Small intestine (tissue), 7 donors: ENCODE measurements at regions not wholly inside any gene's neighbourhood (a gene's known extent, or its start where the extent isn't known, plus 50 kb on each side); places are given as distances from the start of the nearest gene placed in this dataset.

Experiments
- DNase-seq, 2 donors: peaks; one replicate each; pipeline versions ENCODE4 v3.0.0 to v3.0.0-alpha.2; 2013
- FAIRE-seq: peaks from 2 replicates; lab custom pipeline; 2012; peaks lifted over from hg19 to GRCh38; lab: Jason Lieb, UNC
- H3K27ac ChIP-seq, 3 donors: one replicate each; pipeline ENCODE4 v1.5.1; 2013; ENCODE audit warnings: low read length in 2 of 3, mild to moderate bottlenecking in 2 of 3, control low read depth in 1 of 3, inconsistent platforms in 1 of 3, low read depth in 1 of 3, moderate library complexity in 1 of 3
- H3K27me3 ChIP-seq, 3 donors: one replicate each; pipeline ENCODE4 v1.6.1; 2013; ENCODE audit warnings: low read length in 3 of 3, inconsistent platforms in 1 of 3; ENCODE audit not compliant: control insufficient read depth in 3 of 3, insufficient read depth in 3 of 3
- H3K36me3 ChIP-seq, 3 donors: one replicate each; pipeline ENCODE4 v1.6.1; 2013; ENCODE audit warnings: low read length in 3 of 3, inconsistent platforms in 1 of 3, low read depth in 1 of 3, mild to moderate bottlenecking in 1 of 3, moderate library complexity in 1 of 3; ENCODE audit not compliant: control insufficient read depth in 3 of 3, insufficient read depth in 2 of 3
- H3K4me1 ChIP-seq, 3 donors: one replicate each; pipeline ENCODE4 v1.6.1; 2013; ENCODE audit warnings: low read length in 2 of 3, inconsistent platforms in 1 of 3, low read depth in 1 of 3, mild to moderate bottlenecking in 1 of 3, moderate library complexity in 1 of 3; ENCODE audit not compliant: control insufficient read depth in 3 of 3, insufficient read depth in 2 of 3
- H3K4me3 ChIP-seq, 3 donors: one replicate each; pipeline ENCODE4 v1.5.1; 2013; ENCODE audit warnings: low read length in 3 of 3, control low read depth in 1 of 3, inconsistent platforms in 1 of 3, low read depth in 1 of 3, mild to moderate bottlenecking in 1 of 3, moderate library complexity in 1 of 3
- H3K9me3 ChIP-seq, 2 donors: one replicate each; pipeline ENCODE4 v1.6.1; 2013; ENCODE audit warnings: low read depth in 1 of 2, low read length in 1 of 2; ENCODE audit not compliant: control insufficient read depth in 2 of 2, insufficient read depth in 1 of 2
- WGBS, 3 donors: extraction: QIAGEN DNeasy Blood & Tissue Kit; methylation state at CpG; one replicate each; pipeline ENCODE4 v1.1.7; 2013; 5-methylcytosine and 5-hydroxymethylcytosine counted together
- donor health status: healthy with polysubstance abuse.
- donor health status: control.
- donor health status: control.
- donor health status: Bipolar disorder and iron deficiency.
- donor health status: healthy.

DNA sequence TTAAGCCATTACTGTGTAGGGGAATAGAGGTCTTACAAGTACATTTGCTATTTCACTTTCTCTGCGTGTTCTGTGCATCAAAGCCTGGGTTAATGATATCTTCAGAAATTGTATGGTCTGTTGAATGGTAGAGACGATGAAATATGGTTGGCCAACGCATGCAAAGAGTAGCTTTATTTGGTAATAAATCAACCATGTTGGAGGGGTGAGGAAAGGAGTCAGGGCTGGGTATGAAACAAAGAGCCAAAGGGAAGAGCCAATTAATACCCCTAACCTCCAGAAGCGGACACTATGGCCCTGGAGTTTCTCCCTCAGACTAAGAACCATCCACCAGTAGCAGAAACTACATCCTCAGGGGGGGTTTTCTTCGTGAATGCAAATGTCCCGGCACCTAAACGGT, 1974.0 kb upstream of the WWC1 start:
- FAIRE-seq (no peak), DNase-seq (no peak)
- Histone ChIP-seq H3K4me1 (no peaks in the 10 kb centered on the region), H3K27me3 (no peaks in the 10 kb centered on the region), H3K36me3 (no peaks in the 10 kb centered on the region), H3K27ac (no peak overlapping the region), H3K9me3 (no peaks in the 10 kb centered on the region), H3K4me3 (no peak overlapping the region)
- 80 to 85% (median 83%) methylated on average over 7 of the region's 7 CpGs for WGBS, 3 donors

DNA sequence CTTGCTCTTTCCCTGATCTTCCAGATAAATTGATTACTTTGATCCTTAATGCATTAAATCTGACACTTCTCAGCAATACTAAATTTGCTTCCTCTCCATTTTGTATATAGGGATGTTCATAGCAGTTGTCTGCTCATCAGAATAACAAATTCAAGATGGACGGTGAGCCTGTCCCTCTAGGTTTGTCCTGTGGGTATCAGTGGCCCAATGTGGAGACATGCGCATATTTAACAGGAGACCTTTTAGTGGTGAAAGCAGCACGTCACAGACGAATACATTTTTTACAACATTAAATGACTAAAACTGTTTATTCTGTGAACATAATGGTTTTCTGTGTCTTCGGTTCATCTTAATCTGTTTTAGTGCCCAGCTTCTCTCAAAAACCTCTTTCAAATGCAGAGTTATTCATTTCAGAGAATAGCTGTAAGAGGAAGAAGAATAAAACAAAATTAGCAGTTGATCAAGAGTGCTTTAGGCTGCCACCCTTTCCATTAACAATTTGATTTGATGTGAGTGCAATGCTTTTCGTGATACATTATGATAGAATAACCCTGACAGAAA, 1970.4 kb upstream of the WWC1 start:
- no peak overlapping the region for H3K4me3 ChIP-seq
- DNase-seq (no peak), FAIRE-seq (no peak)
- H3K27me3 ChIP-seq, result no peaks in the 10 kb centered on the region
- 78 to 85% (median 84%) methylated on average over 6 of the region's 6 CpGs for WGBS, 3 donors
- no peaks in the 10 kb centered on the region for H3K9me3 ChIP-seq
- no peak overlapping the region for H3K27ac ChIP-seq
- H3K36me3 ChIP-seq, result no peaks in the 10 kb centered on the region
- H3K4me1 ChIP-seq, result no peaks in the 10 kb centered on the region

DNA sequence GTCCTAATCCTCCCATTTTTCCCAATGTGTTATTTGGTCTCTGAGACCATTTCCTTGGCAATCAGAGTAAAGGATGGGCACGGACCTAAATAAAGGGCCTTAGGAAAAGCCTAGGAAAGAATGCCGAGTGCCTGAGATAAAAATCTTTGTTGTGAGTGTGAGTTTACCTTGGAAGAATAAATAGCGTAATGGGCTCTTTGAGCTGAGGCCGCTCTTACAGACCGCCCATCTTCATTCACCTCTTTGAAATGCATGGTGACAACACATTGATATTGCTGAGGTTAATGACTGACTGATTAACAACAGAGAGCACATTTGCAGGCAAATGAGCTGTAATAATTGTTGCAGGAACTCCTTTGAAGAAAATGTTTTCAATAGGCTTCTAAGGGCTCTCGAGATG, 1967.1 kb upstream of the WWC1 start:
- Histone ChIP-seq H3K4me1 (no peaks in the 10 kb centered on the region), H3K27me3 (no peaks in the 10 kb centered on the region), H3K4me3 (no peak overlapping the region), H3K9me3 (no peaks in the 10 kb centered on the region), H3K27ac (no peak overlapping the region), H3K36me3 (no peaks in the 10 kb centered on the region)
- WGBS, 3 donors, result 65 to 75% (median 69%) methylated on average over 6 of the region's 6 CpGs
- FAIRE-seq, result no peak
- no peak for DNase-seq

DNA sequence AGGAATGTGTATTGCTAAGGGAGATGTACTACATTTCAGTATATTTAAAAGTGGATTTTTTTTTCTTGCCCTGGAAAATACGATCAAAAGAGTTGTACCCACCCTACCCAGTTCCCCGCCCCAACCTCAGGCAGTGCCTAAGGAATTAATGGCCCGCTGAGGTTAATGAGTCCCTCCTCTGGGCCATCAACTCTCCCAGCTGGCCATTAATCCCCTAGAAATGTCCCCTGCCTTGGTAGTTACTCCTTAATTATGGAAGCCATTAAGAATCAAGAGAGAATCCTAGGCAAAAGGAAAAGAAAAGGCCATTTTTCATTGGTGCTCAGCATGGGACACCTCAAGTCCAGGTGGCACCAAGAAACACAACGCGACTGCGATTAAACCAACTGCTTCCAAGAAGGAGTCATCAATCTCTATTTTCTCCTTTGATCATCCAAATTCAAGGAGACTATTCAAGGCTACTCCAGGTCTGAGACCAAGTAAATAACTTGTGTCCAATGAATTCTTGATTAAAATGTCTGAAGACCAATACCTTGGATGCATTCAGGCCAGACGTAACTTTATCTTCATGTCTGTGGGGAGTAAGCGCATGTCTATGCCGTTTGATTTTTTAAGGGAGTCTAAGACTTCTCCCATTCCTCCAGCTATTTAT, 1962.2 kb upstream of the WWC1 start:
- FAIRE-seq (no peak), DNase-seq (no peak)
- H3K4me3 ChIP-seq, result no peak overlapping the region
- no peaks in the 10 kb centered on the region for H3K27me3 ChIP-seq
- no peaks in the 10 kb centered on the region for H3K36me3 ChIP-seq
- peaks cover 0 to 7% (median 0%) of the 10 kb centered on the region in 3 donors for H3K4me1 ChIP-seq
- no peak overlapping the region for H3K27ac ChIP-seq
- H3K9me3 ChIP-seq, result no peaks in the 10 kb centered on the region
- WGBS, 3 donors, result 82 to 90% (median 83%) methylated on average over 9 of the region's 9 CpGs

DNA sequence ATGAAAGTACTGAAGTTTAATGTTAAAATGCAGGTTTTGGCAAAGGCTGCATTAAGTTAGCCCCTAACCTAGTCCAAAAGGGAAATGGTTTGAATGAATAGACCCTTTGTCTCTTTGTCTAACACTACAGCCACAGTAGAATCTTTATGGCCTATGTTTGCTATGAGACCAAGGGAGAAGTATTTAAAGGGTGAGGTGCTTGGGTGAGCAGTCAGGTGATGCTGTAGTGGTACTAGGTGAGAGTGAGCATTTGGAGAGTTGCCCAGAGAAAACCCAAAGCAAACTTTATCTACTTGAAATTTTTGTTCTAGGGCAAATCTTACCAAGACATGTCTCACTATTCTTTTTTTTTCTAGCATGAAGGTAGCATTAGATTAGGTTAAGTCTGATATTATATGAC, 1961.4 kb upstream of the WWC1 start:
- no peak overlapping the region for H3K4me3 ChIP-seq
- no peak overlapping the region for H3K27ac ChIP-seq
- no peak for FAIRE-seq
- no peaks in the 10 kb centered on the region for H3K36me3 ChIP-seq
- H3K27me3 ChIP-seq, result no peaks in the 10 kb centered on the region
- H3K9me3 ChIP-seq, result no peaks in the 10 kb centered on the region
- DNase-seq, result peak in 1 of 2 donors; percentile 36
- H3K4me1 ChIP-seq, result peaks cover 0 to 7% (median 0%) of the 10 kb centered on the region in 3 donors

DNA sequence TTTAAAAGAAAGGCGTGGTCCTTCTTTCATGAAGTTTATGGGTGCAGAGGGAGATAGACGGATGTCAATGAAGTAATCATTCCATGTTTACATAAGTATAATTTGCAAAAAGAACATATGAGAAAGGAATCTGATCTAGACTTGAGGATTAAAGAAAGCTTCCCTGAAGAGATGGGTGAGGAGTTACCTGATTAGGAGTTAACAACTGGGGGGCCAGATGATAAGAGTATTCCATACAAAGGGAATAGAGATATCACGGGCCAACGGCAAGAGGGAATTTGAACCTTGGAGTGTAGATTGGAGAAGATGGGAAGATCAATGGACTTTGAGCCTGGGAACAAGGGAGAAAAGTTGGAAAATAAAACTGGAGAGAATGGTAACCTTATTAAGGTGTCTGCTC, 1959.9 kb upstream of the WWC1 start:
- no peak overlapping the region for H3K4me3 ChIP-seq
- no peaks in the 10 kb centered on the region for H3K27me3 ChIP-seq
- FAIRE-seq, result no peak
- no peaks in the 10 kb centered on the region for H3K9me3 ChIP-seq
- H3K4me1 ChIP-seq, result peaks cover 0 to 7% (median 0%) of the 10 kb centered on the region in 3 donors
- DNase-seq, result peak in 1 of 2 donors; percentile 42
- no peaks in the 10 kb centered on the region for H3K36me3 ChIP-seq
- H3K27ac ChIP-seq, result no peak overlapping the region
- WGBS, 3 donors, result 20 to 60% (median 35%) methylated on average over 4 of the region's 4 CpGs

DNA sequence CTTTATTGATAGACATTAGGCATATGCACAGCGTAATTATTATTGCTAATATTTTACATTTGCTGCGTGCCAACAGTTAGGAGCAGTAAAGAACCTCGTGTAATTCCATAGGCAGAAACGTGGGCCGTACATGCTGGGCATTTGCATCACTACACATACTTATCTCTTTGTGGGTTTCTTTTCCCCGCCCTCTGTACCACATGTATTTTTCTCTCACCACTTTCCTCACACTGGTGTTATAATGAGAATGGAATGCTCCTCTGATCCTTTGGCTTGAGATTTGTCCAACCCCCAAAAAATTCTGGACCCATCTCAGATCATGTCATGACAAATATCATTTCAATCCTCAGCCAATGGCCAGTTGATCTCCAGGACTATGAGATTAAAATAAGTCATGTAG, 1952.6 kb upstream of the WWC1 start:
- Histone ChIP-seq H3K27me3 (no peaks in the 10 kb centered on the region), H3K27ac (no peak overlapping the region), H3K4me3 (no peak overlapping the region), H3K36me3 (no peaks in the 10 kb centered on the region), H3K4me1 (no peaks in the 10 kb centered on the region), H3K9me3 (no peaks in the 10 kb centered on the region)
- no peak for DNase-seq
- WGBS, 3 donors, result 88 to 91% (median 88%) methylated on average over 6 of the region's 6 CpGs
- no peak for FAIRE-seq

DNA sequence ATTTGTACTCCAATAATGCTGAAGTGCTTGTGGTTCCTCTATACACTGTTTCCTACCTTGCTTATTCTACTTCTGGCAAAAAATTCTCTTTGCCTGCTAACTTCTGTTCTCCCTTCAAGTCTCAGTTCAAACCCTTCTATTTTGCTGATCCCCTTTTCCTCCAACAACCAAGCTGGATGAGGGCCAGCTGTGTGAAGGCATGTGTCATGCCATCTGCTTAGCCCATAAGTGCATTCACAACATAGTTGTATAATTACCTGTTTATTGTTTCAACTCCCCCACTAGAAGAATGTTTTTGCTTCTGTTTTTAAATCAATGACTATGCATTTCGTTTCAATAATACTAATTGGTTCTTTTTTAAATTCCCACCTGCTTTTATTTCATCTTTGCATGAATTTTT, 1951.4 kb upstream of the WWC1 start:
- Histone ChIP-seq H3K27me3 (no peaks in the 10 kb centered on the region), H3K4me1 (no peaks in the 10 kb centered on the region), H3K36me3 (no peaks in the 10 kb centered on the region), H3K9me3 (no peaks in the 10 kb centered on the region), H3K27ac (no peak overlapping the region), H3K4me3 (no peak overlapping the region)
- WGBS, 3 donors, result 32 to 61% (median 33%) methylated on average over 1 of the region's 1 CpG
- FAIRE-seq (no peak), DNase-seq (no peak)
